ENCODE measurements at regions not wholly inside any gene's neighbourhood (a gene's known extent, or its start where the extent isn't known, plus 50 kb on each side); places are given as distances from the start of the nearest gene placed in this dataset.
A peak's percentile ranks its signal among the peaks of the same experiment; 100 is the strongest.

DNA sequence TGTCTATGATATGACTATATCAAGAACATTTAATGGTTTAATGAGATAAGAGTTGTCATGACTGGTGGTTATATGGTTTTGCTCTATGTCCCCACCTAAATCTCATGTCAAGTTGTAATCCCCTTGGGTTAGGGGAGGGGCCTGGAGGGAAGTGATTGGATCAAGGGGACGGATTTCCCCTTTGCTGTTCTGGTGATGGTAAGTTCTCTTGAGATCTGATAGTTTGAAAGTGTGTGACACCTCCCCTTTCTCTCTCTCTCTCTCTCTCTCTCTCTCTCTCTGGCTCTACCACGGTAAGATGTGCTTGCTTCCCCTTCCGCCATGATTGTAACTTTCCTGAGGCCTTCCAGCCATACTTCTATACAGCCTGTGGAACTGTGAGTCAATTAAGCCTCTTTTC is 803.4 kb downstream of the TRIML1 start:
- no peak overlapping the region for H2AFZ ChIP-seq (ENCODE audit: low read depth, low read length)
- H3K18ac ChIP-seq (ENCODE audit: low read depth in 1 of 2, low read length in 2 of 2): peak overlapping the region; percentile 18 to 79

GRCh38 chr4:188949596-188949995 is 810.4 kb downstream of the TRIML1 start:
- Histone ChIP-seq H3K14ac (ENCODE audit: low read length in 2 of 2) (no peak overlapping the region), H2AK5ac (ENCODE audit: low read length, severe bottlenecking) (no peak overlapping the region), H3K18ac (ENCODE audit: low read depth in 1 of 2, low read length in 2 of 2) (no peak overlapping the region), H3K4me2 (ENCODE audit: low read length, poor library complexity, severe bottlenecking) (no peak overlapping the region), H4K8ac (ENCODE audit: low read length) (no peak overlapping the region), H4K91ac (ENCODE audit: low read length) (no peak overlapping the region), H3K4ac (ENCODE audit: low read depth in 1 of 2, low read length in 2 of 2) (no peak overlapping the region), H2BK120ac (ENCODE audit: low read depth, low read length) (no peak overlapping the region), H2AFZ (ENCODE audit: low read depth, low read length) (no peak overlapping the region), H3K4me1 (ENCODE audit: control insufficient read depth, insufficient read depth, low read depth, low read length) (no peaks in the 10 kb centered on the region), H3K9me3 (ENCODE audit: control insufficient read depth, low read length) (no peaks in the 10 kb centered on the region), H2BK5ac (ENCODE audit: low read depth, low read length, poor library complexity, severe bottlenecking) (no peak overlapping the region), H3K27ac (ENCODE audit: low read length, poor library complexity, severe bottlenecking) (no peak overlapping the region), H3K23ac (ENCODE audit: low read length in 2 of 2) (no peak overlapping the region), H3K9ac (ENCODE audit: low read length) (no peak overlapping the region), H3K4me3 (ENCODE audit: insufficient read depth in 1 of 2, low read depth in 1 of 2, low read length in 2 of 2) (no peak overlapping the region), H3K27me3 (ENCODE audit: control insufficient read depth in 1 of 2, insufficient read depth in 1 of 2, low read length in 2 of 2) (no peaks in the 10 kb centered on the region), H3K79me1 (replicated peaks; ENCODE audit: low read length, poor library complexity, severe bottlenecking) (no peaks in the 10 kb centered on the region), H2BK15ac (ENCODE audit: low read depth, poor library complexity, severe bottlenecking) (no peak overlapping the region), H3K36me3 (ENCODE audit: control insufficient read depth in 1 of 2, insufficient read depth in 2 of 2, low read depth in 1 of 2, low read length in 2 of 2) (no peaks in the 10 kb centered on the region), H2BK12ac (ENCODE audit: low read length in 2 of 2) (no peak overlapping the region)
- no peak for DNase-seq
- WGBS: 89% methylated on average over 2 of the region's 4 CpGs

More for the DNA sequence above, 803.4 kb downstream of the TRIML1 start:
- Histone ChIP-seq H4K8ac (ENCODE audit: low read length) (peak overlapping the region; percentile 12), H2BK15ac (ENCODE audit: low read depth, poor library complexity, severe bottlenecking) (no peak overlapping the region), H3K9ac (ENCODE audit: low read length) (no peak overlapping the region), H3K9me3 (ENCODE audit: control insufficient read depth, low read length) (no peaks in the 10 kb centered on the region), H3K4me3 (ENCODE audit: insufficient read depth in 1 of 2, low read depth in 1 of 2, low read length in 2 of 2) (no peak overlapping the region), H3K79me1 (replicated peaks; ENCODE audit: low read length, poor library complexity, severe bottlenecking) (no peaks in the 10 kb centered on the region), H2BK5ac (ENCODE audit: low read depth, low read length, poor library complexity, severe bottlenecking) (no peak overlapping the region), H3K27ac (ENCODE audit: low read length, poor library complexity, severe bottlenecking) (peak overlapping the region; percentile 52), H3K4me2 (ENCODE audit: low read length, poor library complexity, severe bottlenecking) (no peak overlapping the region), H3K4me1 (ENCODE audit: control insufficient read depth, insufficient read depth, low read depth, low read length) (peaks cover 2% of the 10 kb centered on the region), H3K14ac (ENCODE audit: low read length in 2 of 2) (no peak overlapping the region), H3K4ac (ENCODE audit: low read depth in 1 of 2, low read length in 2 of 2) (peak overlapping the region in 1 of 2 experiments; percentile 47), H4K91ac (ENCODE audit: low read length) (no peak overlapping the region), H3K36me3 (ENCODE audit: control insufficient read depth in 1 of 2, insufficient read depth in 2 of 2, low read depth in 1 of 2, low read length in 2 of 2) (no peaks in the 10 kb centered on the region), H2AK5ac (ENCODE audit: low read length, severe bottlenecking) (peak overlapping the region; percentile 33), H3K27me3 (ENCODE audit: control insufficient read depth in 1 of 2, insufficient read depth in 1 of 2, low read length in 2 of 2) (no peaks in the 10 kb centered on the region), H3K23ac (ENCODE audit: low read length in 2 of 2) (no peak overlapping the region), H2BK12ac (ENCODE audit: low read length in 2 of 2) (peak overlapping the region; percentile 15 to 98), H2BK120ac (ENCODE audit: low read depth, low read length) (peak overlapping the region; percentile 21)
- 60% methylated on average over 1 of the region's 3 CpGs for WGBS
- peak; percentile 23 for DNase-seq

GRCh38 chr4:188955066-188955465 is 815.8 kb downstream of the TRIML1 start:
- Histone ChIP-seq H2AK5ac (ENCODE audit: low read length, severe bottlenecking) (no peak overlapping the region), H3K79me1 (replicated peaks; ENCODE audit: low read length, poor library complexity, severe bottlenecking) (no peaks in the 10 kb centered on the region), H3K4me2 (ENCODE audit: low read length, poor library complexity, severe bottlenecking) (no peak overlapping the region), H3K23ac (ENCODE audit: low read length in 2 of 2) (no peak overlapping the region), H3K27me3 (ENCODE audit: control insufficient read depth in 1 of 2, insufficient read depth in 1 of 2, low read length in 2 of 2) (no peaks in the 10 kb centered on the region), H3K9me3 (ENCODE audit: control insufficient read depth, low read length) (no peaks in the 10 kb centered on the region), H3K4me1 (ENCODE audit: control insufficient read depth, insufficient read depth, low read depth, low read length) (no peaks in the 10 kb centered on the region), H2BK15ac (ENCODE audit: low read depth, poor library complexity, severe bottlenecking) (no peak overlapping the region), H4K91ac (ENCODE audit: low read length) (no peak overlapping the region), H2AFZ (ENCODE audit: low read depth, low read length) (no peak overlapping the region), H3K9ac (ENCODE audit: low read length) (no peak overlapping the region), H3K4ac (ENCODE audit: low read depth in 1 of 2, low read length in 2 of 2) (no peak overlapping the region), H3K36me3 (ENCODE audit: control insufficient read depth in 1 of 2, insufficient read depth in 2 of 2, low read depth in 1 of 2, low read length in 2 of 2) (no peaks in the 10 kb centered on the region), H3K27ac (ENCODE audit: low read length, poor library complexity, severe bottlenecking) (no peak overlapping the region), H4K8ac (ENCODE audit: low read length) (no peak overlapping the region), H3K4me3 (ENCODE audit: insufficient read depth in 1 of 2, low read depth in 1 of 2, low read length in 2 of 2) (no peak overlapping the region), H2BK120ac (ENCODE audit: low read depth, low read length) (no peak overlapping the region), H2BK12ac (ENCODE audit: low read length in 2 of 2) (no peak overlapping the region), H3K14ac (ENCODE audit: low read length in 2 of 2) (no peak overlapping the region), H3K18ac (ENCODE audit: low read depth in 1 of 2, low read length in 2 of 2) (no peak overlapping the region), H2BK5ac (ENCODE audit: low read depth, low read length, poor library complexity, severe bottlenecking) (no peak overlapping the region)
- no peak for DNase-seq
- 100% methylated on average over 2 of the region's 2 CpGs for WGBS

DNA sequence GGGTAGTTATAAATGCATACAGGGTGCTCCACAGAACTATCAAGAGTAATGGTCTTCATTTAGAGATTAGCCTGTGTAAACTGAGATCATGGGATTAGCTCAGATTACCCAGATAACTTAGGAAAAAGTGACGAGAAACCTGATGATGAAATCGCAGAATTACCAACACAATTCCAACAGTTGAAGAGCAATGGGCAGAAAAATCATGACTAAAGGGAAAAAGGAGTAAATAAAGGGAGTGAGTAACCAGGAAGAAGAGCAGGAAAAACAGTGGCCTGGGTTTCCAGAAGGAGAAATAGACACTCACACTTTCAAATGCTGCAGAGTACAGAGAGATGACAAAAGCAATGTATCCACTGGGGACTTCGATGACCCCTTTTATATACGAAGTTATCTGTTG is 817.3 kb downstream of the TRIML1 start:
- no peaks in the 10 kb centered on the region for H3K9me3 ChIP-seq (ENCODE audit: control insufficient read depth, low read length)
- no peaks in the 10 kb centered on the region for H3K4me1 ChIP-seq (ENCODE audit: control insufficient read depth, insufficient read depth, low read depth, low read length)
- H3K4me3 ChIP-seq (ENCODE audit: insufficient read depth in 1 of 2, low read depth in 1 of 2, low read length in 2 of 2): no peak overlapping the region
- no peak overlapping the region for H3K23ac ChIP-seq (ENCODE audit: low read length in 2 of 2)
- H2BK15ac ChIP-seq (ENCODE audit: low read depth, poor library complexity, severe bottlenecking): no peak overlapping the region
- DNase-seq: no peak
- no peak overlapping the region for H2AFZ ChIP-seq (ENCODE audit: low read depth, low read length)
- H3K4me2 ChIP-seq (ENCODE audit: low read length, poor library complexity, severe bottlenecking): no peak overlapping the region
- H3K36me3 ChIP-seq (ENCODE audit: control insufficient read depth in 1 of 2, insufficient read depth in 2 of 2, low read depth in 1 of 2, low read length in 2 of 2): no peaks in the 10 kb centered on the region
- no peak overlapping the region for H3K9ac ChIP-seq (ENCODE audit: low read length)
- no peak overlapping the region for H4K91ac ChIP-seq (ENCODE audit: low read length)
- no peak overlapping the region for H2AK5ac ChIP-seq (ENCODE audit: low read length, severe bottlenecking)
- H3K27ac ChIP-seq (ENCODE audit: low read length, poor library complexity, severe bottlenecking): no peak overlapping the region
- H3K18ac ChIP-seq (ENCODE audit: low read depth in 1 of 2, low read length in 2 of 2): no peak overlapping the region
- no peak overlapping the region for H3K4ac ChIP-seq (ENCODE audit: low read depth in 1 of 2, low read length in 2 of 2)
- no peak overlapping the region for H3K14ac ChIP-seq (ENCODE audit: low read length in 2 of 2)
- H4K8ac ChIP-seq (ENCODE audit: low read length): no peak overlapping the region
- H2BK120ac ChIP-seq (ENCODE audit: low read depth, low read length): no peak overlapping the region
- 89% methylated on average over 3 of the region's 4 CpGs for WGBS
- H2BK5ac ChIP-seq (ENCODE audit: low read depth, low read length, poor library complexity, severe bottlenecking): no peak overlapping the region
- H3K27me3 ChIP-seq (ENCODE audit: control insufficient read depth in 1 of 2, insufficient read depth in 1 of 2, low read length in 2 of 2): no peaks in the 10 kb centered on the region
- H2BK12ac ChIP-seq (ENCODE audit: low read length in 2 of 2): no peak overlapping the region
- no peaks in the 10 kb centered on the region for H3K79me1 ChIP-seq (replicated peaks; ENCODE audit: low read length, poor library complexity, severe bottlenecking)
